Testis (tissue), 2 donors: ENCODE measurements at regions not wholly inside any gene's neighbourhood (a gene's known extent, or its start where the extent isn't known, plus 50 kb on each side); places are given as distances from the start of the nearest gene placed in this dataset.

Source experiments
- CTCF ChIP-seq, 3 experiments: fragments of 450-650 bp in 2 of 3; fragments of 200-600 bp in 1 of 3; sonication (generic) in 1 of 3; IDR thresholded peaks; one replicate each; pipeline ENCODE4 v1.5.1; 2016 to 2019; ENCODE audit warnings: antibody characterized with exemption in 3 of 3, mild to moderate bottlenecking in 2 of 3, moderate library complexity in 1 of 3
- POLR2A ChIP-seq: fragments of 450-650 bp; IDR thresholded peaks from one replicate; pipeline ENCODE4 v1.6.1; 2017; ENCODE audit warnings: antibody characterized with exemption, mild to moderate bottlenecking, moderate library complexity

DNA sequence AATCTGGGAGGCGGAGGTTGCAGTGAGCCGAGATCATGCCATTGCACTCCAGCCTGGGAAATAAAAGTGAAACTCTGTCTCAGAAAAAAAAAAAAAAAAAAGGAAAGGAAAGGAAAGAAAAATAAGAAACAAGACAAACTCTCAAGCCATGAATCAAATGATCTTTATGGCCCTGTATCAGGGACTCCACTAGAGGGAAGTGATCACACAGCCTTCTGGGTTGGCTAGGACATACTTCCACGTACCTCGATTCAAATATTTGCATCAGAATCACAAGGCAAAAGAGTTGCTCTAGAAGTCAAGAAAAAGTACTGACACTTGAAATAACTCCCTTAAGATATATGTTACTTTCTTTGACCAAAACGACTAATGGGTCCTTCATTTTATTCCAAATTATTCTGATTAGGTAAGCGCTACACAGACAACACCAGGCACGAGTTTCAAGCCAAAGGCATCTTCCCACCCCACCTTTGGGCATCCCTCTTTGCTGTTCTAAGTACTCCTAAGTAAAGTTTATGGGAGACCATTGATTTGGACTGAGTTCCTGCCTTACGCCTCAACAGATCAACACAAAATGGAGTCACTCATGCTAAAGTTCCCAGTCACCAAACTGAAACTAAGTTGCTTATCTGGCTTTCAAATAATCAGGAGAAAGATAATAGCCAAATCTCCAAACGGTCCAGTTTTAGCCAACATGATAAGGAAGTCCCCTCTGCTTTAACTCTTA lies 77.5 kb upstream of the NT5E start:
- TF ChIP-seq POLR2A (no peak), CTCF (IDR thresholded peaks at IDR 0.05) (no peak)
